Right lung (tissue), 2 donors: ENCODE measurements at regions not wholly inside any gene's neighbourhood (a gene's known extent, or its start where the extent isn't known, plus 50 kb on each side); places are given as distances from the start of the nearest gene placed in this dataset.

ENCODE experiments used
- DNase-seq, 2 donors: peaks; one replicate each; pipeline ENCODE4 v3.0.0-alpha.2; 2013

- no peak for DNase-seq
Observed at GRCh38 chr1:55690366-55690765, 475.2 kb upstream of the USP24 start.

DNA sequence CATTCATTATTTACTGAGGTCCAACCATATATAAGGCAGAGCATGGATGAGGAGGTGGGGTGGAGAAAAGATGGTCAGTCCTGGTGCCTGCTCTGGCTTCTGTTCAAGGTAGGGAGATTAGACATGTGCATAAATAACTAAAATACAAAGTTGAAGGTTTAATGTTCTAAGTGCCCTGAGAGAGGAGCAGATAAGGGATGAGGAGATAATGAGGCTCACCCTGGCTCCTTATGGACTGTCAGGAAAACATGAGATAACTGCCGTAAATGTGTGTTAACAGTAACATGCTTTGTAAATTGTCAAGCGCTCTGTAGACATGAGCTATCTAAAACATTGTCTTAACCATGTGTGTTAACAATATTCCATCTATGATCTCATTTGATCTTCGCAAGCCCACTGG is 474.6 kb upstream of the USP24 start:
- DNase-seq, result no peak

DNA sequence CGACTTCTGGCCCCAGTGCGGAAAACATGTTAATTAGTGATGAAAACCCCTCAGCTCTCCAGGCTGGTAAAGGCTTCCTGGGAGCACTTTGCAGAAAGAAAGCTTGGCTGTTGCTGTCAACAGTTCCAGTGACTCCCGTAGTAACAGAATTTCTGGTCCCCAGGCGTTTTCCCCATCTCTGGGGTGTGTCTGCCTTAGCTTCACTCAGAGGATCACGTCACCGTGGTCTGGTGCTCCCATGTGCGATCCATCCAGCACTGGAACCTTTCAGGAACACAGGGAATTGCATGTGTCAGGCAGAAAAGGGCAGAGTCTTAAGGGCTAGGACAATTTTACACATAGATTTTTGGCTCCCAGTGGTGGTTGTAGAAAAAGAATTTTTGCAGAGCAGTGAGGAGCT is 470.4 kb upstream of the USP24 start:
- no peak for DNase-seq

DNA sequence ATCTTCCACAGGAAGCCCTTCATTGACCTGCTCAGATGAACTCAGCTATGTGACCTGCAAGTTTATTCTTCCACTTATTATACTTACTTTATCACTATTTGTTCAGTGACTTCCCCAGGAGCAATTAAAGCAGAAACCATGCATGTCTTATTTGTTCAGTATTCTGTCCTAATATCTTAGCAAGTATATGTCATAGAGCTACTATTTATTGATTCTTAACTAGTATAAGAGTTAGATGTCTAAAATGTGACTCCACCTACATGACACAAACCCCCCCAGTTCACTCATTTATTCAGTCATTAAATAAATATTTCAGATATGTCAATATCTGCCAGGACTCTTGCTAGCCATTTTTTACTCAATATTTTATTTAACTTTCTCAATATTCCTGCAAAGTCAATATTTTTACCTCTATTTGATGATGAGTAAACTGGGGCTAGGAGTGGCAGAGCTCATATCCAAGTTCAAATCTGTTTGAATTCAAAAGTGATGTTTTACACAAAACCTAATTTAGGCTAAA is 469.0 kb upstream of the USP24 start:
- no peak for DNase-seq

DNA sequence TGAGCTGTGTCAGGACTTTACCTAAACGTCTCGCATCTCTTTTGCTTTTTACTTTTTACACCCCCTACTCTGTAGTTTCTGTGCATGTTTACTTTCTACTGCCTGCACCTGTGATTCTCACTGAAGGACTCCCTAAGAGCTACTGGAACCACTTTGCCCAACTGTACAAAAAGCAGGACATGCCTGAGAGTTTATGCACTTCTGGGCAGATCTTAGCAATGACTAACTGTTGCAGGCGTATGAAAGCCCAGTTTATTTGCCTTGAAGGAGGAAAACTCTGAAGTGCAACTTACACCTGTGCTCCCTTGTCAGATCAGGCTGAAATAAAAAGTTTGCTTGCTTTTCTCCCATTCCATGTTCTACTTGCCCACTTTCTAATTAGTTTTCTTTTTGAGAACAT is 467.0 kb upstream of the USP24 start:
- no peak for DNase-seq

DNA sequence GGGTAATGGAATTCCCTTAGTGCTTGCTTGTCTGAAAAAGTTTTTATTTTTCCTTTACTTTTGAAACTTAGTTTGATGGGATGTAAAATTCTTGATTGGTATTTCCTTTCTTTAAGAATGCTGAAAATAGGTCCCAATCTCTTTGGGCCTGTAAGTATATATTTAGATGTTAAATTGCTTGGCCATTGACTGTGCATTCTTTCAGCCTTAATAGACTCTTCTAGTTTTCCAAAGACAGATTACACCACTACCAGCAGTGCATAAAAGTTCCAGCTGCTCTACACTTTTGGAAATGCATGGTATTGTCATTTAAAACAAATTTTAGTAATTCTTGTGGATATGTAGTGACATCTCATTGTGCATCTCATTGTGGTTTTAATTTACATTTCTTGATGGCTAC is 464.8 kb upstream of the USP24 start:
- DNase-seq, result no peak

- DNase-seq, result no peak
Observed at GRCh38 chr1:55673416-55673815, 458.3 kb upstream of the USP24 start.

GRCh38 chr1:55670331-55671082 is 455.3 kb upstream of the USP24 start:
- no peak for DNase-seq

DNA sequence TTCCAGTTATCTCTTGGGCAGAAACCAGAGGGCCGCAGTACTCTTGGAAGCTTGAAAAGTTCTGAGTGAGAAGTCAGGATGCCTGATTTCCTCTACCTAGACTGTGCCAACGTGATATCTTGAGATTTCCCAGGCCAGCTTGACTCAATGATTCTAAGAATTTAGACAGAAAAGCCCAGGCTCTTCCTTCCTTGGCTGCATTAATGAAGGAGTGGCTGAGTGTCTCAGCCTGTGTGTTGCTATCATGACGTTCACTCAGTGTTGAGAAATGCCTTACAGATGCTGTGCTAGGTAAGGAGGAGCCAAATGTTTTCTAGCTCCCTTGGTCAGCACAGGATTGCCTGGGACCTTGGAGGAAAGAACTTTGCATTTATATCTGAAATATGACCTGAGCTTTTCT is 454.1 kb upstream of the USP24 start:
- DNase-seq, result peak; percentile 28 to 36

DNA sequence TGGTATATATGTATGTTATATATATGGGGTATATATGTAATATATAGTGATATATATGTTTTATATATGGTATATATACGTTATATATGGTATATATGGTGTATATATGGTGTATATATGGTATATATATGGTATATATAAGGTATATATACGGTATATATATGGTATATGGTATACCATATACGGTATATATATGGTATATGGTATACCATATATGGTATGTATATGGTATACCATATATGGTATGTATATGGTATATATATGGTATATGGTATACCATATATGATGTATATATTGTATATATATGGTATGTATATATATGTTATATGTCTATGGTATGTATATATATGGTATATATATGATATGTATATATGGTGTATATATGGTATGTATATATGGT is 447.7 kb upstream of the USP24 start:
- DNase-seq, result no peak

DNA sequence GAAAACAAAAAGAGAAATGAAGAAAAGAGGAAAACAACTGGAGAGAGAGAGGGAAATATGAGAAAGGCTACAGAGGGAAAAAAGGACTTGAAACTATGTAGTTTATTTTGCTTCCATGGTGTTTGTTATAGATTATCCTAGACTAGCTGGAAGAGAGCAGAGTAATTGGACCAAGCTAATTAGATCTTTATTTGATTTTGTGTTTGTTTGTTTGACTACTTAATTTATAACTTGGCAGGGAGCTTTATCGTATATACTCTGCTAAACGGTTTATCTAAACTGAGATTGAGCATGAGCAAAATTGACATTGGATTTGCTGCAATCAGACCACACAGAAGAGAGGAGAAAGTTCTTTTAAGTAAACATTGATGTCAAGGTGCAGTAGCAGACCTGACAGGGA is 443.8 kb upstream of the USP24 start:
- DNase-seq, result no peak

DNA sequence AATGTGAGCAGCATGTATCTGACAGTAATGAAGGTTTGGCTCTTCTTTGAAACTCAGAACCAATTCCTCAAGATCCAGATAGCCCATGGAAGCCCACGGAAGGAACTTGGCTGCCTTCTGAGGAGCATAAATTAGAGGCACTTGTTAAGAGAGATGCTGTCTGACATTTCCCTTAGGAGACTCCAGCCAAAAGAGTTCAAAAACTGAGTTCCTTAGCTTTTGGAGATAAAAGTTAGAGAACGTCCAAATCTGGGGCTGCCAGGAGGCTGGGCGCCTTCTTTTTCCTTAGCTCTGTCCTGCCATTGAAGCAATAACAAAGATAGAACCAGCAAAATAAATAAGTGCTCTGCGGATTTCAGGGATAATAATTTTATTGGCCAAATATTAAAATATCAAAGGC is 439.6 kb upstream of the USP24 start:
- DNase-seq, result no peak

GRCh38 chr1:55654171-55654570 is 439.0 kb upstream of the USP24 start:
- DNase-seq, result no peak

DNA sequence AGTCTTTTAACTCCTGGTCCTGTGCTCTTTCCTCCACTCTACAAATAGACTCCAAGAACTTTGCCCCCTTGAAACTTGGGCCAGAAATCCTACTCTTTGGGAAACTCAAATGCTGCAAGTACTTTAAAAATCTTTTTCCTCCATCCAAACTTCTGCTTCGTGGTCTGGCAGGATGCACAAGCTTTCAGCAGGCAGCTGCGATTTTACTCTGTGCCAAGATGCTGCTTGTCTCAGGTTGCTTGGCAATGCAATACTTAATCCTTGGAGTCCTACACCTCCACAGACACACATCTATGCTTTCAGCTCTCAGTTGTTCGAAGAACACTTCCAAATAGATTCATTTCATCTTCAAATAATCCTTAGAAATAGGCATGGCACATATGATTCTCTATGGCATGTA is 435.3 kb upstream of the USP24 start:
- DNase-seq, result no peak

GRCh38 chr1:55646181-55646580 is 431.0 kb upstream of the USP24 start:
- no peak for DNase-seq

- DNase-seq, result no peak
Observed at GRCh38 chr1:55645270-55645669, 430.1 kb upstream of the USP24 start.

DNA sequence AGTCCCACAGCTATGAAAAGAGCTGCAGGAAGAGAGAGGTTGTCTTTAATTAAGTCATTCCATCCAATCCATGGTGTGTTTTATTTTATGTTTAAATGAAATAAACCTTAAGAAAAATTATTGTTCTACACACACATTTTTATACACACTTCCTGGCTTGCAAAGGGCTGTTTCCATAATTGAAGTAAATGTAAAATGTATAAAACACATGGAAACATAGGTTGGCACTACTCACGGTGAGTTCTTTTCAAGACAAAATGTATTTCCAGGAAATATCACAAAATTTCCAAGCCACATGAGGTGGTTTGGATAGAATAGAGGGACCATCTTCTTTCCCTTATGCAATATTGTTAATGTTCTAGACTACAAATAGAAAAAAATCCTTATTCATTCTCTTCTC is 426.8 kb upstream of the USP24 start:
- no peak for DNase-seq

GRCh38 chr1:55640708-55641473 is 425.7 kb upstream of the USP24 start:
- DNase-seq, result no peak

DNA sequence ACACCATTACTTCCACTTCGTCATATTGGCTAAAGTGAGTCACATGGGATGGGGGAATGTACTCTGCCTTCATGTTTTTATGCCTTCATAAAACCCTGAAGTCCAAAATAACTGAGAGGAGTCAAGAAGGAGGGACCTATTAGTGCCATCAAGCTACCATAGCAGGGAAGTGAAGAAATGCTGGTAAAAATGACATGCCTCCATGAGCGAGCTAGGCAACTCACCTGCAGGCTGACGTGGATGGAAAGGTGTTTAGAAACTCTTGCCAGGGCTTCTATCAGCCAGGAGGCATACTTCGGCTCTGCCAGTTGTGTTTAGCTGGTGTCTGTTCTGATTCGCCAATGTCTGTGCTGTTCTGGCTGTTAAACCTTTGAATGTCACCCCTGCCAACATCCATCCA is 424.4 kb upstream of the USP24 start:
- DNase-seq, result no peak

DNA sequence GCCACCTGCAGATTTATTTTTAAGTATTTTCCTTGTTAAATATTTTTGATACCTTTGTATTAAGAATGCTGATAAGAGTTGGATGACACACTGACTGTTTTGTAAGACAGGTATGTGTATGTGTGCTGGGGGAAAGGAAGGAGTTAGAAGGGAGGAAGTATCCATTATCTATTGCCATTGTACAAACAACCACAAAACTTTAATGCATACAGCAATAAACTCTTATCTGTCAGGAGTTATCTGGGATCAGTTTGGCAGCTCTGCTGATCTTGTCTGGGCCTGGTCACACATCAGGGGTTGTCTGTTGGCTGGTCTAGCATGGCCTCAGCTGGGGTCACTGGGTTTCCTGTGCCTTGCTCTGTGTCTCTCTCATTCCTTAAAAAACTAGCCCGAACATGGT is 423.9 kb upstream of the USP24 start:
- no peak for DNase-seq

- no peak for DNase-seq
Observed at GRCh38 chr1:55636696-55637095, 421.5 kb upstream of the USP24 start.

DNA sequence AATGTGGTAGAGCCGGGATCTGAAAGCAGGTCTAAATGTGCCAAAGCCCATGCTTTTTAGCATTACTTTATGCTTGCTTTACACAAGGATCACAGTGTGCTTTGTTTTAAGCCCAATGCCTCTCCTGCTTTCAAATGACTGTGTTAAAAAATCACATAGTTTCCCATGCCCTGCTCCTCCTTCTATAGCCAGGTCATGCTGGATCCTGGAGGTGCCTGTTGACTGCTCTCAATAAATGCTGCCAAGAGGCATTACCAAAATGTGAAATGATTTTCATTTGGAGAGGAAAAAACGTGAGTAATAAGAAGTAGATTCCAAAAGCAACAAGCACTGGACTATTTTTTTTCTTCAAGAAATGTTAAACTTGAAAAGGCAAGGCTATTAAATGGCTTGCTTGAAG is 420.7 kb upstream of the USP24 start:
- no peak for DNase-seq

DNA sequence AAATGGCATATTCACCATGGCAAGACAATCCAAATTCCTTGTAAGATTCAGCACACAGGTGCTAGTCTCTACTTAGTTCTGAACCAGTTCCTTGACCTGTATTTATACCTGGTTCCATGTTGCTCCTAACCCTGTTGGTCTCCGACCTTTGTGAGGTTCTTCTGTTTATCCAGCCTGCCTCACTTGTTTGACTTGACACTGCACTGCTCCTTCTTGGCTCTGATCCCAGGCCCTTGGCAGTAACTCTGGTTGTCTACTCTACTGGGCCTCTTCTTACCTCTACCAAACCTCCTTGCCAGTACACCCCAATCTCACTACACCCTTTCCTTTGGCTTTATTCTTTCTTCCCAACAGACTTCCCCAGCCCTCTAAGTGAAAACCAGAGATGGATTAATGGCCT is 419.4 kb upstream of the USP24 start:
- no peak for DNase-seq

- no peak for DNase-seq
Observed at GRCh38 chr1:55632906-55633305, 417.7 kb upstream of the USP24 start.
